BJ (cell line): ENCODE measurements at regions not wholly inside any gene's neighbourhood (a gene's known extent, or its start where the extent isn't known, plus 50 kb on each side); places are given as distances from the start of the nearest gene placed in this dataset.

Source experiments
- CTCF ChIA-PET: fragments of 350-600 bp; formaldehyde crosslinking; extraction: SDS; loops from one replicate; lab custom pipeline; 2021; ENCODE audit warnings: antibody characterized with exemption, inconsistent platforms; lab: Yijun Ruan, JAX
- POLR2A ChIA-PET: fragments of 300-600 bp; sonication (Branson Sonifier 250); formaldehyde crosslinking; extraction: SDS; loops from one replicate; lab custom pipeline; 2021; ENCODE audit warnings: antibody characterized with exemption; lab: Charles Lee
- DNase-seq: peaks from one replicate; pipeline ENCODE4 v3.0.0-alpha.2; 2011; ENCODE audit warnings: low read depth
- H3K27me3 ChIP-seq: 2 replicates; pipeline ENCODE4 v1.6.0; 2011; ENCODE audit warnings: low read length; ENCODE audit not compliant: control insufficient read depth, insufficient read depth
- H3K36me3 ChIP-seq: 2 replicates; pipeline ENCODE4 v1.5.1; 2011; ENCODE audit warnings: low read length; ENCODE audit not compliant: control insufficient read depth, insufficient read depth
- H3K4me3 ChIP-seq: 2 replicates; pipeline ENCODE4 v1.5.1; 2011; ENCODE audit warnings: low read depth, mild to moderate bottlenecking, control low read depth, low read length
- CTCF ChIP-seq: IDR thresholded peaks from 2 replicates; pipeline ENCODE4 v1.5.1; 2011; ENCODE audit warnings: low read depth, mild to moderate bottlenecking, control low read depth, inconsistent platforms, low read length, moderate library complexity; ENCODE audit not compliant: insufficient read depth

GRCh38 chr2:160871953-160872352, 288.3 kb upstream of the TANK start:
- ChIA-PET POLR2A (no interaction called here), CTCF (interaction anchor here (0.6 to 1.3 kb wide), 2 partner anchors 15 to 30 kb away, joined by 3 read pairs; no protein-coding TSS in a partner anchor)
- no peak for TF ChIP-seq CTCF
- no peaks in the 10 kb centered on the region for H3K27me3 ChIP-seq
- H3K36me3 ChIP-seq = no peaks in the 10 kb centered on the region
- no peak overlapping the region for H3K4me3 ChIP-seq
- no peak for DNase-seq

- POLR2A ChIA-PET = no interaction called here
Observed at GRCh38 chr2:160876029-160876428, 284.2 kb upstream of the TANK start.

GRCh38 chr2:160876765-160877164, 283.5 kb upstream of the TANK start:
- ChIA-PET CTCF (interaction anchor here (0.5 to 1.2 kb wide), 3 partner anchors 11 to 161 kb away, joined by 3 to 4 read pairs (median 3); no protein-coding TSS in a partner anchor), POLR2A (no interaction called here)
- TF ChIP-seq CTCF = no peak
- H3K36me3 ChIP-seq = no peaks in the 10 kb centered on the region
- H3K27me3 ChIP-seq = no peaks in the 10 kb centered on the region
- no peak overlapping the region for H3K4me3 ChIP-seq
- DNase-seq = no peak

More at GRCh38 chr2:160876029-160876428, 284.2 kb upstream of the TANK start:
- no peak for DNase-seq
- Histone ChIP-seq H3K27me3 (no peaks in the 10 kb centered on the region), H3K4me3 (no peak overlapping the region), H3K36me3 (no peaks in the 10 kb centered on the region)
- TF ChIP-seq CTCF = no peak
- CTCF ChIA-PET = interaction anchor here (0.7 to 1.3 kb wide), 4 partner anchors 9 to 176 kb away, joined by 3 to 5 read pairs (median 4); no protein-coding TSS in a partner anchor

- DNase-seq = no peak
- Histone ChIP-seq H3K36me3 (no peaks in the 10 kb centered on the region), H3K4me3 (no peak overlapping the region), H3K27me3 (no peaks in the 10 kb centered on the region)
- ChIA-PET POLR2A (no interaction called here), CTCF (interaction anchor here (0.5 to 0.6 kb wide), 2 partner anchors 346 to 569 kb away, joined by 3 to 6 read pairs; no protein-coding TSS in a partner anchor)
- TF ChIP-seq CTCF = no peak
Observed at GRCh38 chr2:160878618-160879017, 281.6 kb upstream of the TANK start.

GRCh38 chr2:160882906-160883305, 277.3 kb upstream of the TANK start:
- DNase-seq = no peak
- POLR2A ChIA-PET = interaction anchor here (0.6 kb wide), 1 partner anchor 12 kb away, joined by 3 read pairs; no protein-coding TSS in a partner anchor
- CTCF ChIA-PET = no interaction called here

More at GRCh38 chr2:160882906-160883305, 277.3 kb upstream of the TANK start:
- H3K36me3 ChIP-seq = no peaks in the 10 kb centered on the region
- no peaks in the 10 kb centered on the region for H3K27me3 ChIP-seq
- no peak overlapping the region for H3K4me3 ChIP-seq
- TF ChIP-seq CTCF = no peak
